ENCODE measurements at regions not wholly inside any gene's neighbourhood (a gene's known extent, or its start where the extent isn't known, plus 50 kb on each side); places are given as distances from the start of the nearest gene placed in this dataset.

DNA sequence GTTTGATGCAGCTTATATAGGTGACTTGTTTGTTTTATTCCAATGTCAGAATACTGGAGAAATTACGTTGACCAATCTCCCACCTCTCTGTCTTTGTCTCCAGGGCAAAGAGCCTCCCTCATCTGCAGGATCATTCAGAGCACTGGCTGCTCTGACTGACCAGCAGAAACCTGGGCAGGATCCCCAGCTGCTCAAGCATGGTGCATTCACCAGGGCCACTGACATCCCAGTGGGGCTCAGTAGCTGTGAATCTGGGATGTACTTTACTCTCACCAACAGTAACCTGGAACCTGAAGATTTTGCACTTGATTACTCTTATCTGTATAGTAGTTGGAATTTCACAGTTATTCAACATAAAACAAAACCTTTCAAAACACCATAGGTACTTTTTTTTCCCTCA, 235.9 kb downstream of the ANKRD36 start:
- TF ChIP-seq, protein P1, sequence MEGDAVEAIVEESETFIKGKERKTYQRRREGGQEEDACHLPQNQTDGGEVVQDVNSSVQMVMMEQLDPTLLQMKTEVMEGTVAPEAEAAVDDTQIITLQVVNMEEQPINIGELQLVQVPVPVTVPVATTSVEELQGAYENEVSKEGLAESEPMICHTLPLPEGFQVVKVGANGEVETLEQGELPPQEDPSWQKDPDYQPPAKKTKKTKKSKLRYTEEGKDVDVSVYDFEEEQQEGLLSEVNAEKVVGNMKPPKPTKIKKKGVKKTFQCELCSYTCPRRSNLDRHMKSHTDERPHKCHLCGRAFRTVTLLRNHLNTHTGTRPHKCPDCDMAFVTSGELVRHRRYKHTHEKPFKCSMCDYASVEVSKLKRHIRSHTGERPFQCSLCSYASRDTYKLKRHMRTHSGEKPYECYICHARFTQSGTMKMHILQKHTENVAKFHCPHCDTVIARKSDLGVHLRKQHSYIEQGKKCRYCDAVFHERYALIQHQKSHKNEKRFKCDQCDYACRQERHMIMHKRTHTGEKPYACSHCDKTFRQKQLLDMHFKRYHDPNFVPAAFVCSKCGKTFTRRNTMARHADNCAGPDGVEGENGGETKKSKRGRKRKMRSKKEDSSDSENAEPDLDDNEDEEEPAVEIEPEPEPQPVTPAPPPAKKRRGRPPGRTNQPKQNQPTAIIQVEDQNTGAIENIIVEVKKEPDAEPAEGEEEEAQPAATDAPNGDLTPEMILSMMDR (IDR thresholded peaks at IDR 0.05), result no peak
- no peak for TF ChIP-seq POLR2A (IDR thresholded peaks at IDR 0.05)

Measured in Peyer's patch (tissue), 4 donors.